ENCODE measurements at regions not wholly inside any gene's neighbourhood (a gene's known extent, or its start where the extent isn't known, plus 50 kb on each side); places are given as distances from the start of the nearest gene placed in this dataset.

DNA sequence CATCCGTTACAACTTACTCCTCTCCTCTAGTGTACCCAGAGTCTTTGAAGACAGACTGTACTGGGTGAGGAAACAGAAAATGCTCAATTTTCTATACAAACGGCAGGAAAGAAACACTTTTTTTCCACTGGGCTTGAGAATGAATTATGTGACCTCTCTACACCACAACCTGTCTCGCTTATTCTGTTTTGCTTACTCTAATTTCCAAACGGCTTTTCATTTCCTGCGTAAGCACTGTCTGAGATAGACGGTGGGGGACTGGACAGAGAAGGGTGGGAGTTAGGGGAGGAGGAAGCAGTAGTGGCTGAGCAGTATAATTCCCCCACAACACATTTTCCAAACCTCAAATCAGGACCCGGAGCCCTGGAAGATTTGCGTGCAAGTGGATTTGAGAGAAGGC lies 191.4 kb upstream of the SDK2 start:
- no peak for TF ChIP-seq CTCF (IDR thresholded peaks at IDR 0.05)
- no peak for TF ChIP-seq POLR2A (IDR thresholded peaks at IDR 0.05)
- TF ChIP-seq POLR2AphosphoS5 (IDR thresholded peaks at IDR 0.05): no peak
